ENCODE measurements at regions not wholly inside any gene's neighbourhood (a gene's known extent, or its start where the extent isn't known, plus 50 kb on each side); places are given as distances from the start of the nearest gene placed in this dataset.

- no peaks in the 10 kb centered on the region for H3K4me1 Mint-ChIP-seq (ENCODE audit: low read depth)
- no peak for ATAC-seq
- H3K27me3 Mint-ChIP-seq (ENCODE audit: low read depth) = no peaks in the 10 kb centered on the region
- H3K9me3 Mint-ChIP-seq = no peaks in the 10 kb centered on the region
- DNase-seq = no peak
- no peaks in the 10 kb centered on the region for H3K36me3 Mint-ChIP-seq (ENCODE audit: insufficient read depth)
- H3K4me3 Mint-ChIP-seq = no peak overlapping the region
Observed at GRCh38 chr15:47409038-47409437, 308.3 kb upstream of the SEMA6D start.

- H3K27me3 Mint-ChIP-seq (ENCODE audit: low read depth) = no peaks in the 10 kb centered on the region
- H3K4me3 Mint-ChIP-seq = no peak overlapping the region
- no peak for ATAC-seq
- no peak for DNase-seq
- no peaks in the 10 kb centered on the region for H3K36me3 Mint-ChIP-seq (ENCODE audit: insufficient read depth)
- no peaks in the 10 kb centered on the region for H3K9me3 Mint-ChIP-seq
- no peaks in the 10 kb centered on the region for H3K4me1 Mint-ChIP-seq (ENCODE audit: low read depth)
Observed at GRCh38 chr15:47409600-47409999, 307.7 kb upstream of the SEMA6D start.

- H3K36me3 Mint-ChIP-seq (ENCODE audit: insufficient read depth) = no peaks in the 10 kb centered on the region
- H3K27me3 Mint-ChIP-seq (ENCODE audit: low read depth) = no peaks in the 10 kb centered on the region
- no peak overlapping the region for H3K4me3 Mint-ChIP-seq
- no peaks in the 10 kb centered on the region for H3K4me1 Mint-ChIP-seq (ENCODE audit: low read depth)
- DNase-seq = no peak
- no peak for ATAC-seq
- no peaks in the 10 kb centered on the region for H3K9me3 Mint-ChIP-seq
Observed at GRCh38 chr15:47410247-47410646, 307.1 kb upstream of the SEMA6D start.

- no peaks in the 10 kb centered on the region for H3K36me3 Mint-ChIP-seq (ENCODE audit: insufficient read depth)
- DNase-seq (no peak), ATAC-seq (no peak)
- no peaks in the 10 kb centered on the region for H3K4me1 Mint-ChIP-seq (ENCODE audit: low read depth)
- H3K9me3 Mint-ChIP-seq = no peaks in the 10 kb centered on the region
- H3K27me3 Mint-ChIP-seq (ENCODE audit: low read depth) = no peaks in the 10 kb centered on the region
- H3K4me3 Mint-ChIP-seq = no peak overlapping the region
Observed at GRCh38 chr15:47411733-47412132, 305.6 kb upstream of the SEMA6D start.

GRCh38 chr15:47412136-47412535, 305.2 kb upstream of the SEMA6D start:
- H3K4me3 Mint-ChIP-seq = no peak overlapping the region

GRCh38 chr15:47412802-47413201, 304.5 kb upstream of the SEMA6D start:
- no peaks in the 10 kb centered on the region for H3K9me3 Mint-ChIP-seq
- H3K4me3 Mint-ChIP-seq = no peak overlapping the region
- no peaks in the 10 kb centered on the region for H3K4me1 Mint-ChIP-seq (ENCODE audit: low read depth)

More at GRCh38 chr15:47412136-47412535, 305.2 kb upstream of the SEMA6D start:
- H3K9me3 Mint-ChIP-seq = no peaks in the 10 kb centered on the region
- H3K27me3 Mint-ChIP-seq (ENCODE audit: low read depth) = no peaks in the 10 kb centered on the region
- DNase-seq (no peak), ATAC-seq (no peak)
- no peaks in the 10 kb centered on the region for H3K4me1 Mint-ChIP-seq (ENCODE audit: low read depth)
- H3K36me3 Mint-ChIP-seq (ENCODE audit: insufficient read depth) = no peaks in the 10 kb centered on the region

GRCh38 chr15:47414207-47414606, 303.1 kb upstream of the SEMA6D start:
- Mint-ChIP-seq H3K36me3 (ENCODE audit: insufficient read depth) (no peaks in the 10 kb centered on the region), H3K4me1 (ENCODE audit: low read depth) (no peaks in the 10 kb centered on the region), H3K27me3 (ENCODE audit: low read depth) (no peaks in the 10 kb centered on the region), H3K9me3 (no peaks in the 10 kb centered on the region), H3K4me3 (no peak overlapping the region)
- DNase-seq (no peak), ATAC-seq (no peak)

More at GRCh38 chr15:47412802-47413201, 304.5 kb upstream of the SEMA6D start:
- H3K27me3 Mint-ChIP-seq (ENCODE audit: low read depth) = no peaks in the 10 kb centered on the region
- ATAC-seq (no peak), DNase-seq (no peak)
- no peaks in the 10 kb centered on the region for H3K36me3 Mint-ChIP-seq (ENCODE audit: insufficient read depth)

GRCh38 chr15:47415539-47415971, 301.8 kb upstream of the SEMA6D start:
- Mint-ChIP-seq H3K4me3 (no peak overlapping the region), H3K27me3 (ENCODE audit: low read depth) (no peaks in the 10 kb centered on the region), H3K4me1 (ENCODE audit: low read depth) (no peaks in the 10 kb centered on the region), H3K9me3 (no peaks in the 10 kb centered on the region), H3K36me3 (ENCODE audit: insufficient read depth) (no peaks in the 10 kb centered on the region)
- ATAC-seq (no peak), DNase-seq (no peak)

- H3K27me3 Mint-ChIP-seq (ENCODE audit: low read depth) = no peaks in the 10 kb centered on the region
- ATAC-seq (no peak), DNase-seq (no peak)
- no peaks in the 10 kb centered on the region for H3K4me1 Mint-ChIP-seq (ENCODE audit: low read depth)
- H3K4me3 Mint-ChIP-seq = no peak overlapping the region
- peaks cover under 1% of the 10 kb centered on the region for H3K9me3 Mint-ChIP-seq
- no peaks in the 10 kb centered on the region for H3K36me3 Mint-ChIP-seq (ENCODE audit: insufficient read depth)
Observed at GRCh38 chr15:47422881-47423665, 294.2 kb upstream of the SEMA6D start.

- DNase-seq (no peak), ATAC-seq (no peak)
- no peaks in the 10 kb centered on the region for H3K4me1 Mint-ChIP-seq (ENCODE audit: low read depth)
- H3K27me3 Mint-ChIP-seq (ENCODE audit: low read depth) = no peaks in the 10 kb centered on the region
- H3K9me3 Mint-ChIP-seq = peaks cover 2% of the 10 kb centered on the region
- H3K4me3 Mint-ChIP-seq = no peak overlapping the region
- H3K36me3 Mint-ChIP-seq (ENCODE audit: insufficient read depth) = no peaks in the 10 kb centered on the region
Observed at GRCh38 chr15:47427463-47427862, 289.8 kb upstream of the SEMA6D start.

- Mint-ChIP-seq H3K4me1 (ENCODE audit: low read depth) (no peaks in the 10 kb centered on the region), H3K36me3 (ENCODE audit: insufficient read depth) (no peaks in the 10 kb centered on the region), H3K27me3 (ENCODE audit: low read depth) (no peaks in the 10 kb centered on the region), H3K9me3 (peaks cover 2% of the 10 kb centered on the region), H3K4me3 (no peak overlapping the region)
- ATAC-seq (no peak), DNase-seq (no peak)
Observed at GRCh38 chr15:47429376-47429775, 287.9 kb upstream of the SEMA6D start.

- H3K4me1 Mint-ChIP-seq (ENCODE audit: low read depth) = no peaks in the 10 kb centered on the region
- H3K9me3 Mint-ChIP-seq = peaks cover 2% of the 10 kb centered on the region
- ATAC-seq (no peak), DNase-seq (no peak)
- no peaks in the 10 kb centered on the region for H3K27me3 Mint-ChIP-seq (ENCODE audit: low read depth)
- H3K36me3 Mint-ChIP-seq (ENCODE audit: insufficient read depth) = no peaks in the 10 kb centered on the region
- H3K4me3 Mint-ChIP-seq = no peak overlapping the region
Observed at GRCh38 chr15:47431501-47431900, 285.8 kb upstream of the SEMA6D start.

- ATAC-seq = no peak
Observed at GRCh38 chr15:47432826-47433225, 284.5 kb upstream of the SEMA6D start.

GRCh38 chr15:47434596-47434995, 282.7 kb upstream of the SEMA6D start:
- Mint-ChIP-seq H3K36me3 (ENCODE audit: insufficient read depth) (no peaks in the 10 kb centered on the region), H3K4me1 (ENCODE audit: low read depth) (no peaks in the 10 kb centered on the region), H3K9me3 (no peaks in the 10 kb centered on the region), H3K27me3 (ENCODE audit: low read depth) (no peaks in the 10 kb centered on the region), H3K4me3 (no peak overlapping the region)
- ATAC-seq (no peak), DNase-seq (no peak)

More at GRCh38 chr15:47432826-47433225, 284.5 kb upstream of the SEMA6D start:
- no peak for DNase-seq
- Mint-ChIP-seq H3K27me3 (ENCODE audit: low read depth) (no peaks in the 10 kb centered on the region), H3K4me3 (no peak overlapping the region), H3K9me3 (peaks cover 2% of the 10 kb centered on the region), H3K36me3 (ENCODE audit: insufficient read depth) (no peaks in the 10 kb centered on the region), H3K4me1 (ENCODE audit: low read depth) (no peaks in the 10 kb centered on the region)

- H3K4me1 Mint-ChIP-seq (ENCODE audit: low read depth) = no peaks in the 10 kb centered on the region
- DNase-seq (no peak), ATAC-seq (no peak)
- H3K27me3 Mint-ChIP-seq (ENCODE audit: low read depth) = no peaks in the 10 kb centered on the region
- no peaks in the 10 kb centered on the region for H3K9me3 Mint-ChIP-seq
- no peak overlapping the region for H3K4me3 Mint-ChIP-seq
- no peaks in the 10 kb centered on the region for H3K36me3 Mint-ChIP-seq (ENCODE audit: insufficient read depth)
Observed at GRCh38 chr15:47437491-47437890, 279.8 kb upstream of the SEMA6D start.

Data from activated T-cell treated with anti-CD3 and anti-CD28 coated beads, Interleukin-2, amount 50 U/mL, for 4 hours (primary cell).